Gastroesophageal sphincter (tissue), 4 donors: ENCODE measurements at regions not wholly inside any gene's neighbourhood (a gene's known extent, or its start where the extent isn't known, plus 50 kb on each side); places are given as distances from the start of the nearest gene placed in this dataset.

Source experiments
- ATAC-seq: fragments of 150-250 bp; one replicate; pipeline ENCODE4 v1.9.1; 2016; ENCODE audit warnings: mild to moderate bottlenecking, moderate library complexity
- H3K27ac ChIP-seq, 4 donors: fragments of 200-600 bp; sonication (generic) in 3 of 4; 1 replicate in 3 of 4; 2 replicates in 1 of 4; pipeline ENCODE4 v1.5.1; 2016 to 2019
- H3K27me3 ChIP-seq: fragments of 200-600 bp; sonication (generic); one replicate; pipeline ENCODE4 v1.5.1; 2019
- H3K36me3 ChIP-seq, 2 donors: fragments of 200-600 bp; sonication (generic); one replicate each; pipeline ENCODE4 v1.5.1; 2019; ENCODE audit warnings: control low read depth in 1 of 2
- H3K4me1 ChIP-seq, 3 donors: fragments of 200-600 bp; sonication (generic); 1 replicate in 2 of 3; 2 replicates in 1 of 3; pipeline ENCODE4 v1.5.1; 2016 to 2019; ENCODE audit warnings: control low read depth in 2 of 3
- H3K4me3 ChIP-seq, 2 donors: fragments of 200-600 bp; sonication (generic); one replicate each; pipeline ENCODE4 v1.5.1; 2019; ENCODE audit warnings: mild to moderate bottlenecking in 1 of 2, moderate library complexity in 1 of 2
- H3K9me3 ChIP-seq, 3 donors: fragments of 200-600 bp; sonication (generic); one replicate each; pipeline ENCODE4 v1.5.1; 2017 to 2019; ENCODE audit warnings: control low read depth in 2 of 3
- CTCF ChIP-seq, 4 experiments: fragments of 200-600 bp in 2 of 4; fragments of 450-650 bp in 2 of 4; sonication (generic) in 1 of 4; IDR thresholded peaks; one replicate each; pipeline ENCODE4 v1.5.1; 2017 to 2019; ENCODE audit warnings: antibody characterized with exemption in 4 of 4, mild to moderate bottlenecking in 2 of 4, moderate library complexity in 2 of 4
- EP300 ChIP-seq: sonication (generic); formaldehyde crosslinking; IDR thresholded peaks from one replicate; pipeline ENCODE4 v1.6.1; 2017; ENCODE audit warnings: antibody characterized with exemption, mild to moderate bottlenecking
- POLR2A ChIP-seq, 2 donors: fragments of 450-650 bp; IDR thresholded peaks; one replicate each; pipeline ENCODE4 v1.6.1; 2017; ENCODE audit warnings: antibody characterized with exemption in 2 of 2, mild to moderate bottlenecking in 2 of 2, moderate library complexity in 1 of 2
- POLR2AphosphoS5 ChIP-seq: sonication (generic); formaldehyde crosslinking; IDR thresholded peaks from one replicate; pipeline ENCODE4 v1.6.1; 2017; ENCODE audit warnings: antibody characterized with exemption
- WGBS, 2 donors: methylation state at CpG; one replicate each; pipeline ENCODE4 v1.1.5; 2018; ENCODE audit warnings: low coverage in 1 of 2; 5-methylcytosine and 5-hydroxymethylcytosine counted together

GRCh38 chr20:19071446-19071725 lies 141.1 kb upstream of the SLC24A3 start:
- H3K9me3 ChIP-seq, result no peaks in the 10 kb centered on the region
- H3K4me1 ChIP-seq, result no peaks in the 10 kb centered on the region
- H3K36me3 ChIP-seq, result no peaks in the 10 kb centered on the region
- H3K4me3 ChIP-seq, result no peak overlapping the region
- no peak for ATAC-seq
- 79 to 81% methylated on average over 3 of the region's 3 CpGs for WGBS, 2 donors
- no peak overlapping the region for H3K27ac ChIP-seq
- H3K27me3 ChIP-seq, result no peaks in the 10 kb centered on the region
- TF ChIP-seq POLR2AphosphoS5 (no peak), POLR2A (IDR thresholded peaks at IDR 0.05) (no peak), CTCF (IDR thresholded peaks at IDR 0.05) (no peak), EP300 (no peak)

GRCh38 chr20:19071902-19072498 lies 140.4 kb upstream of the SLC24A3 start:
- TF ChIP-seq EP300, result no peak
- TF ChIP-seq CTCF (IDR thresholded peaks at IDR 0.05), result no peak
- no peak for TF ChIP-seq POLR2A (IDR thresholded peaks at IDR 0.05)
- Histone ChIP-seq H3K27me3 (no peaks in the 10 kb centered on the region), H3K4me3 (no peak overlapping the region), H3K36me3 (no peaks in the 10 kb centered on the region), H3K27ac (no peak overlapping the region), H3K4me1 (no peaks in the 10 kb centered on the region), H3K9me3 (no peaks in the 10 kb centered on the region)
- 51 to 83% methylated on average over 2 of the region's 2 CpGs for WGBS, 2 donors
- ATAC-seq, result no peak

GRCh38 chr20:19072988-19073387 lies 139.5 kb upstream of the SLC24A3 start:
- Histone ChIP-seq H3K27ac (no peak overlapping the region), H3K36me3 (no peaks in the 10 kb centered on the region), H3K9me3 (no peaks in the 10 kb centered on the region), H3K4me3 (no peak overlapping the region), H3K27me3 (no peaks in the 10 kb centered on the region), H3K4me1 (no peaks in the 10 kb centered on the region)
- TF ChIP-seq POLR2AphosphoS5 (no peak), POLR2A (IDR thresholded peaks at IDR 0.05) (no peak), CTCF (IDR thresholded peaks at IDR 0.05) (no peak), EP300 (no peak)
- 83% methylated on average over 1 of the region's 5 CpGs; no CpG with 5 or more reads in 1 of the 2 donors for WGBS, 2 donors
- no peak for ATAC-seq

GRCh38 chr20:19073584-19074218 lies 138.7 kb upstream of the SLC24A3 start:
- ATAC-seq, result no peak
- Histone ChIP-seq H3K9me3 (no peaks in the 10 kb centered on the region), H3K4me1 (no peaks in the 10 kb centered on the region), H3K27ac (no peak overlapping the region), H3K36me3 (no peaks in the 10 kb centered on the region), H3K4me3 (no peak overlapping the region), H3K27me3 (no peaks in the 10 kb centered on the region)
- no peak for TF ChIP-seq EP300
- no peak for TF ChIP-seq CTCF (IDR thresholded peaks at IDR 0.05)
- TF ChIP-seq POLR2A (IDR thresholded peaks at IDR 0.05), result no peak
- no peak for TF ChIP-seq POLR2AphosphoS5
- WGBS, 2 donors, result 55 to 88% methylated on average over 1 to 2 of the region's 2 CpGs

- ATAC-seq, result no peak
- TF ChIP-seq POLR2AphosphoS5 (no peak), EP300 (no peak), POLR2A (IDR thresholded peaks at IDR 0.05) (no peak), CTCF (IDR thresholded peaks at IDR 0.05) (no peak)
- H3K9me3 ChIP-seq, result no peaks in the 10 kb centered on the region
- no peaks in the 10 kb centered on the region for H3K36me3 ChIP-seq
- H3K4me1 ChIP-seq, result no peaks in the 10 kb centered on the region
- no peaks in the 10 kb centered on the region for H3K27me3 ChIP-seq
- H3K4me3 ChIP-seq, result no peak overlapping the region
- no peak overlapping the region for H3K27ac ChIP-seq
- WGBS, 2 donors, result 29 to 74% methylated on average over 1 of the region's 1 CpG
Measured at GRCh38 chr20:19074356-19074755, 138.1 kb upstream of the SLC24A3 start.
